KOPT-K1 (cell line): ENCODE measurements at regions not wholly inside any gene's neighbourhood (a gene's known extent, or its start where the extent isn't known, plus 50 kb on each side); places are given as distances from the start of the nearest gene placed in this dataset.

Experiments
- H3K27ac ChIP-seq: fragments of 200-600 bp; sonication (generic); 2 replicates; pipeline ENCODE4 v1.5.1; 2016; ENCODE audit warnings: antibody characterized with exemption, mild to moderate bottlenecking, low read depth, low read length; ENCODE audit not compliant: poor library complexity, severe bottlenecking
- H3K36me3 ChIP-seq: fragments of 200-600 bp; sonication (generic); 2 replicates; pipeline ENCODE4 v1.5.1; 2017; ENCODE audit warnings: antibody characterized with exemption, mild to moderate bottlenecking, low read length, moderate library complexity; ENCODE audit not compliant: insufficient read depth
- H3K9me3 ChIP-seq: fragments of 200-600 bp; sonication (generic); 2 replicates; pipeline ENCODE4 v1.5.1; 2017; ENCODE audit warnings: antibody characterized with exemption, low read length, mild to moderate bottlenecking; ENCODE audit not compliant: insufficient read depth, poor library complexity, severe bottlenecking

DNA sequence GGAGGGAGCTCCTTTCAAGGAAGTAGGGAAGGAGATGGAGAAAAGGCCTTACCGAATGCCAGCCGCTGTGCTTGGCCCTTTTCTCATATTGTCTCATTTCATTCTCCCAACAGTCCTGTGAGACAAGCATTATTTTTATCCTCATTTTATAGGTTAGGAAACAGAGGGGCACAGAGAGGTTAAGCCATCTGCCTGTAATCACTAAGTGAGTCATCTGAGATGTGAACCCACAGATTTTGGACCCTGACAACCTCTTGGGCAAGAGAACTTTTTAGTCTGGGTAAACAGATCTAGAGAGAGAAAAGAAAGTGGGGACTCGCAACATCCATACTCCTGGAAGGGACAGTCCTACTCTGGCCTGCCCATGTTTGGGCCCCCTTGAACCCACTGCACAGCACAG lies 91.7 kb upstream of the LCLAT1 start:
- Histone ChIP-seq H3K9me3 (no peaks in the 10 kb centered on the region), H3K36me3 (no peaks in the 10 kb centered on the region), H3K27ac (no peak overlapping the region)

DNA sequence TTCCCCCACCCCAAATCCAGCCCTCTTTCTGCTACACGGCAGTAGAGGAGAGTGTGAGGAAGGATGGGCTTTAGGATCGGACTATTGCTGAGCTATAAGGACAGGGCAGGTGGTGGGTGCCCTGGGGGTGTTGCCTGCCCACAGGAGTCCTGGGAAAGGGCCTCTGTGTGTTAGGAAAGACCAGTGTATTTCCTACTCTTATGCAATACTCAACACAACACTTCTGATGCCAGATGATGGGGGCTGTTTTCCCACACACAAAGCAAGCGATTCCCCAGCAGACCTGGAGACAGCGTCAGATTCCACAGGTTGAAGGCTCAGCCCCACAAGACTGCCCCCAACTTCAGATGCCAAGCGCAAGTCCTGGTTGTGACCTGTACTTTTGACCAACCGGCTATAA lies 91.0 kb upstream of the LCLAT1 start:
- Histone ChIP-seq H3K36me3 (no peaks in the 10 kb centered on the region), H3K27ac (no peak overlapping the region), H3K9me3 (no peaks in the 10 kb centered on the region)

DNA sequence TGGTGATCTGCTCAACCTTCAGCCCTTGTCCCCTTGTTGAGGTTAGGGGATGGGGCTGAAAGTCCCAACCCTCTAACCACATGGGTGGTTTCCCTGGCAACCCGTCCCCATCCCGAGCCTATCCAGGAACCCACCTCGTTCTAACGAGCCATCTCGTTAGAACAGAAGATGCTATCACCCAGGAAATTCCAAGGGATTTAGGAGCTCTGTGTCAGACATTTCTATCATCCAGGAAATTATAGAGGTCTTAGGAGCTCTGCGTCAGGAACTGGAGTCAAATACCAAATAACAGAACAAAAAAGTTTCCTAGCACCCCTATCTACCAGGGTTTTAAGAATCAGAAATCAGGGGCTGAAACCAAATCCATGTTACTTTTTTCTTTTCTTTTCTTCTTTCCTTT lies 90.3 kb upstream of the LCLAT1 start:
- Histone ChIP-seq H3K9me3 (no peaks in the 10 kb centered on the region), H3K36me3 (no peaks in the 10 kb centered on the region), H3K27ac (no peak overlapping the region)

DNA sequence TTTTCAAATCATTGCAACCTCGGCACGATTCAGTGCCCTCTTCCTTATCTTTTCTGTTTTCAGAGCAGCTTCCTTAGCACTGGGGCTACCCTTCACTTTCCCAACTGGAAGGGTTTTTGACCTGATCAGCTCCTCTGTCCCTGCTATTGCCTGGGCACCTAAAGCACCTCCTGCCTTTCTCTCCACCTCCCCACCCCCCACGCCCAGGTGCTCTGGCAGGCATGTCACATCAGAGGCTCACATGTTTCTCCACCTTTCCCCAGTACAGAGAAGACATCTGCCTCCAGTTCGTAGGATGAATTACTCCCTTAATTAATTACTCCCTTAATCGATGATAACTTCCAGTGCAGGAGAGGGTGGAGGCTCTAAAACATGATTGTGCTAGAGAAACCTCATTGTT lies 88.7 kb upstream of the LCLAT1 start:
- Histone ChIP-seq H3K27ac (no peak overlapping the region), H3K36me3 (no peaks in the 10 kb centered on the region), H3K9me3 (no peaks in the 10 kb centered on the region)

DNA sequence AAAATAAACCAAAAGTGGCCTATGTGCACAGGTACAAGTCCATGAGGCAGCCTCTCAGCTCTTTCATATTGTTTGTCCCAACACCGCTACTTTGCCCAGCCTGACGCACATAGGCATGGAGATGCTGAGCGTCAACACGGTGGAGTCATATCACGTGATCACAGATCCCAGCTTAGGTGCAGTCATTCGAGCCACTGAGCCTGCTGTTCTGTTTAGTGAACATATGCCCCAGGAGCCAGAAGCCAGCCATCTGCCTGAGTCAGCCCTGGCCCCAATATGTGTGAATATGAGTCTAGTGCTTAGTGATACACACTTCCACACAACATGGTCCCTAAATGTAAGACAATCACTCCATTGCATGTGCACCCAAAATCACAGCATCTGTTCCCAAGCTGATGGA lies 88.2 kb upstream of the LCLAT1 start:
- H3K36me3 ChIP-seq = no peaks in the 10 kb centered on the region
- H3K27ac ChIP-seq = no peak overlapping the region
- no peaks in the 10 kb centered on the region for H3K9me3 ChIP-seq

DNA sequence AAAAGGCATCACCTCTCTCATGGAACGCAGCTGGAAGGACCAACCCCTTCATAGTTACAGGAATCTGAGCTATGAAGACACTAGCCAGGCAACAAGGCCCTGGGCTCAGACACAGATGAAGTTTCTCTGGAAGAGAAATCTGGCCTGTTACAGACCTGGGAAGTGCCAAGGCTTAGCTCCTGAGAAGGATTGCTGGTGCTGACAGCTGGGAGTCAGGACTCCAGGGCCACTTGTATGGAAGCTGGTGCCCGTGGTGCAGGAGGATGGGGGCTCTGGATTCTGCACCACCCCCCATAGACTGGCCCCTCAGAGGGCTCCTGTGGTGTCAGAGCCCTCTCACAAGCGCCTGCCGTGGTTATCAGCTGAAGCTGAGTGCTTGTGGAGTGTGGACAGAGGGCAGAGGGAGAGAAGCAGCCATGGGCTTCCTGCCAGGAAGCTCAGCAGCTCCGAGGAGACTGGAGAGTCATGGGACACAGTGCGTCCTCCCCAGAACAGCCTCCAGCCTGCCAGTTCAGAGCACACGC lies 87.3 kb upstream of the LCLAT1 start:
- no peaks in the 10 kb centered on the region for H3K9me3 ChIP-seq
- H3K36me3 ChIP-seq = no peaks in the 10 kb centered on the region
- H3K27ac ChIP-seq = no peak overlapping the region

DNA sequence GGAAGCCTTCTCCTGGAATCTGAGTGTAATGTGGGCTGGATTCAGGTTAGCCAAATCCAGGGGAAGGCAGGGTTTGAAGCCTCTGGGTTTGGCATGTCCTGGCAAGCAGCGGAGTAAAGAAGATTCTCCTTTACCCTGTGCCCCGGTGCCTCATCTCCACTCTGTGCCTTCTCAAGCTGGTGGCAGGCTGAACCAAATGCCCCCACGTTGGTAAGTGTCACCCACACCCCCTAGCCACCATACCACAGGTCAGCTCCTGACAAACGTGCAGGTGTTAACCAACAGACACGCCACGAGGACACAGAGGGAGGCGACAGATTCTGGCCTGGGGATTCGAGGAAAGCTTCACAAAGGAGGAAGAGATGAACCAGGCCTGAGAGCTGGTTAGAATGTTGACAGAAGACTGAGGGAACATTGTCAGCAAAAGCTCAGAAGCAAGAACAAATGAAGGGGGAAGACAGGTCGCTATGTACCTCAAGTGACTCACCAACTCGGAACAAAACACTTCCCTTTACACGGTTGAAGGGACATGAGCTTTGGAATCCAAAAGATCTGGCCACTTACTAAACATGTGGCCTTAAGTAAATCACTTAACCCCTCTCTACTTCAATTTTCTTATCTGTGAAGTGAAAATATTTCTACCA lies 85.2 kb upstream of the LCLAT1 start:
- no peaks in the 10 kb centered on the region for H3K36me3 ChIP-seq
- H3K27ac ChIP-seq = no peak overlapping the region
- no peaks in the 10 kb centered on the region for H3K9me3 ChIP-seq

DNA sequence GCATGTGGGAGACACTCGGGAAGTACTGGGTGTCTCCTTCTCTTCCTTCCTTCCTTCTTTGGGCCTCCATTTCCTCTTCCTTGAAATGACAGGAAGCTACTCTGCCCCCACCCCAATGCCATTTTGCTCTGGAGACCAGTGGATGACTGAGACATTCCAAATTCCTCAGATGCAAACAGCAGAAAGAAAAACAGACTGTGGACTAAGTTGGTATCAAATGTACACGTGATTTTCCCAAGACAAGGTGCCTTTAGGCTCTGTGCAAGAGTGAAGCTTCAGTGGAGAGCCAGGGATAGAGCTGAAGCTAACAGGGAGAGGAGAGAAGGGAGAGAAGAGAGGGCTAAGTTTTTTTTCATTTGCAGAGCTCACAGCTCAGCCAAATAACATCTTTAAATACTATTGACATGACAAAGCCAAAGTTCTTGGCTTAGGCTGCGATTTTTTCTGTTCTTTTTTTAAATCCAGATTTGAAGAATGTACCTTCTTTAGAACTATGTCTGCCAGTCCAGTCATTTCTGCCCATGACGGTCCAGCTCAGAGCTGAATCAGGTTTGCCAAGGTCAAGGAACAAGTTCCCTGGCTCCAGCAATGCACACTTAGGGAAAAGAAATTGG lies 84.5 kb upstream of the LCLAT1 start:
- Histone ChIP-seq H3K36me3 (no peaks in the 10 kb centered on the region), H3K27ac (no peak overlapping the region), H3K9me3 (no peaks in the 10 kb centered on the region)

DNA sequence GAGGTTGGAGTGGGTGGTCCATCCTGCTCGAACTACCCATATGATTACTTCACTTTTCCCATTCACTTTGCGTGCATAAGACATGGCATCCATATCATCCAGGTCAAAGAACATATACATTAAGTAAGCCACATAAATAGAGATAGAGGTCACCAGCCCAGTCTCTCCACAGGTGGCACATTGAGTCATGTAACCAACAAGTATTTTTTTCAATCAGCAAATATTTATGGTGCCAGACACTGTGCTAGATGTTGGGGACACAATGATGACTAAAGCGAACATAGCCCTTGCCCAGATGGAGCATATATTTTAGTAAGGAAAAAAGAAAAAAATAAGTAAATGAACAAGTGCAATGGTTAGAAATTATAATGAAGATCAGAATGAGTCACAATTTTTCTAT lies 83.6 kb upstream of the LCLAT1 start:
- no peaks in the 10 kb centered on the region for H3K9me3 ChIP-seq
- no peak overlapping the region for H3K27ac ChIP-seq
- H3K36me3 ChIP-seq = no peaks in the 10 kb centered on the region

DNA sequence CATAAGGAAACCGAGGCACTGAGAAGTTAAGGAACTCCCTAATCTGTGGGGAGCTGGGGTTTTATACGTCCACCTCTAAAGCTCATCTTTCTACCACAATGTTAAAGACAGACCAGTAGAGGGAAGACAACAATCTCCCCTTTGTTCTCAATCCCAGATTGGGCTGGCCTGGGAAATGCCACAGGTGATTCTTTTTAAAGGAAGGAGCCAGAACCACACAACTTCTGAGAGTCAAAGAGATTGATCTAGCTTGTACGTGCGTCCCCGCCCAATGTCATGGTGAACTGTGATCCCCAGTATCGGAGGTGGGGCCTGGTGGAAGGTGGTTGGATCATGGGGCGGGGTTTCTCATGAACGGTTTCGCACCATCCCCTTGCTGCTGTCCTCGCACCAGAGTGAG lies 81.8 kb upstream of the LCLAT1 start:
- H3K36me3 ChIP-seq = no peaks in the 10 kb centered on the region

DNA sequence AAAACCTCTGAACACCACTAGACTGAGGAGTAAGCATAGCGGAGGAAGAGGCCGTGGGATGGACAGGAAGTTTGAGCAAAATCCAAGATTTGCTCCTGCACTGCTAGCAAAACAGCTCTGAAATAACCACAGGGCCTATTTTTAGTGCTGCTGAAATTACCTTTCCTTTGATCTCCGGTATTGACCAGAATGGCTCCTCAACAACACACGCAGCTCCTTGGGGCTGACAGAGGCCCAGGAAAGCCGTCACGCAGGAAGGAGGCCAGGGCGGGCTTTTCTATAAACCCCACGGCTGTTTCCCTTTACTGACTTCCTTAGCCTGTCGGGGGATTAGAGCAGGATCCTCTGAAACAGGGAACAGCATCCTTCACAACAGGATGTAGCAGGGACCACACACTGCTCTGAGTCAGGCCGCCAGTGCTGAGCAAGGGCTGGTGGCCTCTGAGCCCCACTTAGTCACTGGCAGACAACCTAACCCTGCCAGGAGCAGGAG lies 80.8 kb upstream of the LCLAT1 start:
- H3K9me3 ChIP-seq = no peaks in the 10 kb centered on the region
- H3K36me3 ChIP-seq = no peaks in the 10 kb centered on the region
- H3K27ac ChIP-seq = no peak overlapping the region

More for the DNA sequence above, 81.8 kb upstream of the LCLAT1 start:
- Histone ChIP-seq H3K9me3 (no peaks in the 10 kb centered on the region), H3K27ac (no peak overlapping the region)

DNA sequence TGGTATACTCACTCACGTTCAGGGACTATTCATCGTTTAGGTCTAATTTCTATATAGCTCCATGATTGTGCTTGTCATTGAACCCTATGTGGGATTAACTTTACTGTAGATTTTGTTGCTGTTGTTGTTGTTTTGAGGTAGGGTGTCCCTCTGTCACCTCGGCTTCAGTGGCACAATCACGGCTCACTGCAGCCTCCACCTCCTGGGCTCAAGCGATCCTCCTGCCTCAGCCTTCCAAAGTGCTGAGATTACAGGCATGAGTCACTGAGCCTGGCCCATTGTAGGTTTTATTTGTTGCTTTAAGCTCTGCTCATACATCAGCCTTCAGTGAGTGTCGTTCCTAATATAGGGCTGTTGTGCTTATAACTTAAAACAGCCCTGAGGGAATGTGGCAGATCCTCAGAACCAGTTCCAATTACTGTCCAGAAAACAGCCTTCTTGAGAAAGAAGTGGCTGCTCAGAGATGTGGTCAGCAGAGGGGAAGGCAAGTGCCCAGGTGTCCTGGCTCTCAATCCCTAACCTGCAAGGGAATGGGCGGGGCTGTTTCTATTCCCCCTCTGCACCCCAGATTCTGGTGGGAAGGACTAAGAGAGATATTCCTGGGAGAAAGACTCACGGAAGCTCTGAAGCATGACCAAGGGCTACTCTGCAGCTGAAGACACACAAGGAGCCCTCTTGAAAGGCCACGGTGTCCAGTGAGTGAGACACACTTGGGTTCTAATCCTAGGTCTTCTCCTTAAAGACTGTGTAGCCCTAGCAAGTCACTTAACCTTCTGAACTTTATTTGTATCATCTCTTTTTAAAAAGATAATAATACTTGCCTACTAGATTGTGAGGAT lies 79.6 kb upstream of the LCLAT1 start:
- no peak overlapping the region for H3K27ac ChIP-seq
- no peaks in the 10 kb centered on the region for H3K36me3 ChIP-seq
- H3K9me3 ChIP-seq = no peaks in the 10 kb centered on the region

DNA sequence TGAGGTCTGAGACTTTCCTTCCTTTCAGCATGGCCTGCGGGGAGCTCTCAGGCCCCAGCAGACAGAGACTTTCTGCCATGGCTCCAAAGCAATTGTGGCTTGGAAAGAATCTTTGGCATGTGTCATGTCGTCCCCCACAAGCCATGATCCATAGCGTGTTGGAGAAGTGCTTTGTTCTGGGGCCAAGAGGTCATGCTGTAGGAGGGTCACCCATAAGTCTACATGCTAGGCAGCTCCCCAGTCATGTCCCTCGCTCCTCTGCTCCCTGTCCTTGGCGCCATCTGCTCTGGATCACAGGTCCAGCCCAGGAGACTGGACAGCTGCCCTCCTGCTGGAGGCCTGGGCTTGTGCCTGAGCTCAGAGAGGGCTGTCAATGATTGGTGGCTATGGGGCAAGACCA lies 78.8 kb upstream of the LCLAT1 start:
- no peaks in the 10 kb centered on the region for H3K36me3 ChIP-seq
- no peaks in the 10 kb centered on the region for H3K9me3 ChIP-seq
- no peak overlapping the region for H3K27ac ChIP-seq

DNA sequence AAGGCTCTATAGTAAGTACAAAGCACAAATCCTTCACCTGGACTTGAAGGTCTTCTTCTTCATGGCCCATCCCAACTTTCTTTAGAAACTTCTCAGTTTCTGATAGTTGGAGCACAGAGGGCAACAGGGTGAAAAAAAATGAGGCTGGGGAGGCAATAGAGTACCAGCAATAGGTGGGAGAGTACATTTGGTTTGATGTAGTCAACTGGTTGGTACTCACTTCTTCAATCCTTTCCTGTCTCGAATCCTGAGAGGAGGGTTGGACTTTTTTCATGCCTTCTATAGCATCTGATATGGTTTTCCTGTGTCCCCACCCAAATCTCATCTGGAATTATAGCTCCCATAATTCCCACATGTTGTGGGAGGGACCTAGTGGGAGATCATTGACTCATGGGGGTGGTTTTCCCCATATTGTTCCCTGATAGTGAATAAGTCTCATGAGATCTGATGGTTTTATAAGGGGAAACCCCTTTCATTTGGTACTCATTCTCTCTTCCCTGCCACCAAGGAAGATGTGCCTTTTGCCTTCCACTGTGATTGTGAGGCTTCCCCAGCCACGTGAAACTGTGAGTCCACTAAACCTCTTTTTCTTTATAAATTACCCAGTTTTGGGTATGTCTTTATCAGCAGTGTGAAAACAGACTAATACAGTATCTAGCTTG lies 75.9 kb upstream of the LCLAT1 start:
- Histone ChIP-seq H3K9me3 (no peaks in the 10 kb centered on the region), H3K36me3 (no peaks in the 10 kb centered on the region), H3K27ac (no peak overlapping the region)
